Stimulated activated CD8-positive, alpha-beta memory T cell treated with anti-CD3 and anti-CD28 coated beads, Interleukin-2, amount 100 ng/mL, for 1 hour (primary cell): ENCODE measurements at regions not wholly inside any gene's neighbourhood (a gene's known extent, or its start where the extent isn't known, plus 50 kb on each side); places are given as distances from the start of the nearest gene placed in this dataset.
A peak's percentile ranks its signal among the peaks of the same experiment; 100 is the strongest.
"Not testable (repeated sequence)": the region's sequence is repeated elsewhere in the genome, so short reads cannot be mapped to it uniquely, and the experiment has no call there.

Experiments
- DNase-seq, 2 donors: peaks; one replicate each; pipeline ENCODE4 v3.0.0-alpha.2; 2020; ENCODE audit warnings: low read depth in 2 of 2

GRCh38 chr5:18334949-18335348 lies 700.7 kb downstream of the TAF11L14 start:
- no peak for DNase-seq

GRCh38 chr5:18354828-18355227 lies 720.6 kb downstream of the TAF11L14 start:
- DNase-seq, result no peak

- no peak for DNase-seq
Observed at GRCh38 chr5:18357486-18357885, 723.2 kb downstream of the TAF11L14 start.

GRCh38 chr5:18366234-18366633 lies 732.0 kb downstream of the TAF11L14 start:
- DNase-seq, result no peak

- no peak for DNase-seq
Observed at GRCh38 chr5:18370531-18370930, 736.3 kb downstream of the TAF11L14 start.

GRCh38 chr5:18375641-18376040 lies 741.4 kb downstream of the TAF11L14 start:
- DNase-seq, result no peak

- DNase-seq, result no peak
Observed at GRCh38 chr5:18378066-18378465, 743.8 kb downstream of the TAF11L14 start.

GRCh38 chr5:18379189-18379588 lies 744.9 kb downstream of the TAF11L14 start:
- DNase-seq, result no peak

- DNase-seq, result no peak
Observed at GRCh38 chr5:18380729-18381362, 746.6 kb downstream of the TAF11L14 start.

- peak in 1 of 2 donors; percentile 1 for DNase-seq
Observed at GRCh38 chr5:18393565-18394442, 759.5 kb downstream of the TAF11L14 start.

- DNase-seq, result no peak
Observed at GRCh38 chr5:18394443-18394804, 760.2 kb downstream of the TAF11L14 start.

- DNase-seq, result no peak
Observed at GRCh38 chr5:18395126-18396110, 761.2 kb downstream of the TAF11L14 start.

- no peak for DNase-seq
Observed at GRCh38 chr5:18397371-18397770, 763.1 kb downstream of the TAF11L14 start.

GRCh38 chr5:18397891-18398290 lies 763.6 kb downstream of the TAF11L14 start:
- no peak for DNase-seq

GRCh38 chr5:18399461-18400327 lies 765.4 kb downstream of the TAF11L14 start:
- DNase-seq, result not testable (repeated sequence)

GRCh38 chr5:18403141-18403540 lies 768.9 kb downstream of the TAF11L14 start:
- no peak for DNase-seq

- no peak for DNase-seq
Observed at GRCh38 chr5:18403941-18404438, 769.7 kb downstream of the TAF11L14 start.

- no peak for DNase-seq
Observed at GRCh38 chr5:18420711-18421110, 786.5 kb downstream of the TAF11L14 start.

GRCh38 chr5:18433336-18433735 lies 799.1 kb downstream of the TAF11L14 start:
- DNase-seq, result no peak

GRCh38 chr5:18438126-18438525 lies 803.9 kb downstream of the TAF11L14 start:
- DNase-seq, result no peak

GRCh38 chr5:18455521-18455920 lies 821.3 kb downstream of the TAF11L14 start:
- DNase-seq, result no peak
